H1 (cell line): ENCODE measurements at regions not wholly inside any gene's neighbourhood (a gene's known extent, or its start where the extent isn't known, plus 50 kb on each side); places are given as distances from the start of the nearest gene placed in this dataset.

Experiments
- CTCF ChIA-PET: fragments of 300-600 bp; sonication (Branson Sonifier 250); formaldehyde crosslinking; loops from one replicate; lab custom pipeline; 2021; ENCODE audit not compliant: partially characterized antibody; lab: Charles Lee
- POLR2A ChIA-PET: fragments of 300-600 bp; sonication (Branson Sonifier 250); formaldehyde crosslinking; loops from one replicate; lab custom pipeline; 2021; ENCODE audit warnings: inconsistent platforms; ENCODE audit not compliant: partially characterized antibody; lab: Charles Lee
- DNase-seq, 2 experiments: peaks; one replicate each; pipeline versions ENCODE4 v3.0.0 to v3.0.0-alpha.2; 2010 to 2022; ENCODE audit warnings: low spot score in 2 of 2, low read depth in 1 of 2, mixed read lengths in 1 of 2
- FAIRE-seq: peaks from 2 replicates; lab custom pipeline; 2011; peaks lifted over from hg19 to GRCh38; lab: Jason Lieb, UNC
- H2AFZ ChIP-seq: 2 replicates; pipeline ENCODE4 v1.8.1; 2012; ENCODE audit warnings: low read length, inconsistent platforms
- H2AK5ac ChIP-seq: 2 replicates; pipeline ENCODE4 v1.6.1; 2013; ENCODE audit warnings: low read depth, low read length
- H2BK120ac ChIP-seq: replicated peaks from 2 replicates; pipeline ENCODE3; 2013; ENCODE audit warnings: low read depth, low read length, inconsistent platforms
- H2BK12ac ChIP-seq: 2 replicates; pipeline ENCODE4 v1.6.1; 2013; ENCODE audit warnings: low read depth, low read length
- H2BK15ac ChIP-seq: 2 replicates; pipeline ENCODE4 v1.6.1; 2013; ENCODE audit warnings: low read length
- H2BK20ac ChIP-seq: 2 replicates; pipeline ENCODE4 v1.6.1; 2013; ENCODE audit warnings: low read length
- H2BK5ac ChIP-seq: 2 replicates; pipeline ENCODE4 v1.6.1; 2013; ENCODE audit warnings: low read depth, low read length
- H3K14ac ChIP-seq: 2 replicates; pipeline ENCODE4 v1.6.1; 2013; ENCODE audit warnings: inconsistent platforms; ENCODE audit not compliant: insufficient read length
- H3K18ac ChIP-seq: 2 replicates; pipeline ENCODE4 v1.6.1; 2013; ENCODE audit warnings: low read length; ENCODE audit errors: extremely low read depth
- H3K23ac ChIP-seq: 2 replicates; pipeline ENCODE4 v1.6.1; 2013; ENCODE audit warnings: inconsistent platforms; ENCODE audit not compliant: insufficient read length
- H3K23me2 ChIP-seq: 2 replicates; pipeline ENCODE4 v1.6.1; 2013; ENCODE audit warnings: low read depth, low read length
- H3K27ac ChIP-seq: 2 replicates; pipeline ENCODE4 v1.6.1; 2011; ENCODE audit warnings: low read depth, low read length, inconsistent platforms
- H3K27me3 ChIP-seq, 4 experiments: replicated peaks in 1 of 4; 1 replicate in 1 of 4; 2 replicates in 3 of 4; pipeline versions ENCODE4 v1.6.1 to v1.8.1; 2011 to 2013; ENCODE audit warnings: low read length in 3 of 4, mild to moderate bottlenecking in 3 of 4, inconsistent platforms in 2 of 4, mixed read lengths in 2 of 4, moderate library complexity in 1 of 4; ENCODE audit not compliant: control insufficient read depth in 3 of 4, insufficient read depth in 3 of 4; ENCODE audit errors: extremely low read depth in 1 of 4
- H3K36me3 ChIP-seq, 4 experiments: 2 replicates each; pipeline versions ENCODE4 v1.6.1 to v1.8.1; 2011 to 2013; ENCODE audit warnings: mild to moderate bottlenecking in 4 of 4, low read length in 3 of 4, moderate library complexity in 2 of 4, control low read depth in 1 of 4, inconsistent platforms in 1 of 4; ENCODE audit not compliant: insufficient read depth in 4 of 4, control insufficient read depth in 2 of 4
- H3K4ac ChIP-seq: replicated peaks from 2 replicates; pipeline ENCODE3; 2013; ENCODE audit warnings: low read length, low read depth, mixed read lengths, inconsistent platforms; ENCODE audit not compliant: insufficient read length
- H3K4me1 ChIP-seq, 4 experiments: replicated peaks in 1 of 4; 1 replicate in 1 of 4; 2 replicates in 3 of 4; pipeline versions ENCODE4 v1.6.1 to v1.8.1; 2011 to 2013; ENCODE audit warnings: low read length in 3 of 4, inconsistent platforms in 2 of 4, mixed read lengths in 1 of 4; ENCODE audit not compliant: insufficient read depth in 4 of 4, control insufficient read depth in 3 of 4
- H3K4me2 ChIP-seq, 2 experiments: 2 replicates each; pipeline versions ENCODE4 v1.6.1 to v1.8.1; 2011 to 2013; ENCODE audit warnings: low read depth in 2 of 2, low read length in 2 of 2, control low read depth in 1 of 2, inconsistent platforms in 1 of 2, mild to moderate bottlenecking in 1 of 2; ENCODE audit not compliant: insufficient read depth in 1 of 2
- H3K4me3 ChIP-seq, 4 experiments: fragments of 200-600, 300-600 bp in 1 of 4; sonication (generic), shearing (Covaris generic), sonication (Bioruptor Twin) in 1 of 4; 2 replicates each; pipeline versions ENCODE4 v1.5.1 to v1.8.1; 2011 to 2016; ENCODE audit warnings: low read length in 4 of 4, low read depth in 3 of 4, control low read depth in 2 of 4, inconsistent platforms in 2 of 4, mild to moderate bottlenecking in 2 of 4, mixed read lengths in 1 of 4, moderate library complexity in 1 of 4; ENCODE audit not compliant: insufficient read depth in 2 of 4; ENCODE audit errors: extremely low read depth in 1 of 4
- H3K56ac ChIP-seq: replicated peaks from 2 replicates; pipeline ENCODE3; 2013; ENCODE audit warnings: low read depth, mild to moderate bottlenecking, mixed read lengths, low read length, inconsistent platforms; ENCODE audit not compliant: insufficient read length
- H3K79me1 ChIP-seq: 2 replicates; pipeline ENCODE4 v1.6.1; 2013; ENCODE audit warnings: low read depth, low read length, control low read depth
- H3K79me2 ChIP-seq, 2 experiments: 2 replicates each; pipeline versions ENCODE4 v1.6.1 to v1.8.1; 2012 to 2013; ENCODE audit warnings: low read length in 2 of 2, mild to moderate bottlenecking in 2 of 2, inconsistent platforms in 1 of 2; ENCODE audit not compliant: insufficient read depth in 2 of 2, control insufficient read depth in 1 of 2
- H3K9ac ChIP-seq, 4 experiments: replicated peaks in 1 of 4; 1 replicate in 1 of 4; 2 replicates in 3 of 4; pipeline versions ENCODE4 v1.6.1 to v1.8.1; 2011 to 2013; ENCODE audit warnings: low read depth in 3 of 4, low read length in 3 of 4, control low read depth in 2 of 4, mild to moderate bottlenecking in 2 of 4, moderate library complexity in 2 of 4, inconsistent platforms in 1 of 4; ENCODE audit errors: extremely low read depth in 1 of 4
- H3K9me3 ChIP-seq, 2 experiments: 2 replicates each; pipeline versions ENCODE4 v1.6.1 to v1.8.1; 2012 to 2013; ENCODE audit warnings: mild to moderate bottlenecking in 2 of 2, moderate library complexity in 2 of 2, control low read depth in 1 of 2, inconsistent platforms in 1 of 2, low read depth in 1 of 2, low read length in 1 of 2, mixed read lengths in 1 of 2; ENCODE audit not compliant: insufficient read depth in 2 of 2
- H4K20me1 ChIP-seq, 2 experiments: replicated peaks in 1 of 2; 2 replicates each; pipeline versions ENCODE3 to v1.8.1; 2011 to 2013; ENCODE audit warnings: inconsistent platforms in 2 of 2, low read length in 2 of 2, mild to moderate bottlenecking in 1 of 2; ENCODE audit not compliant: insufficient read depth in 2 of 2, control insufficient read depth in 1 of 2
- H4K5ac ChIP-seq: 2 replicates; pipeline ENCODE4 v1.6.1; 2013; ENCODE audit warnings: low read length, low read depth, mixed read lengths, inconsistent platforms; ENCODE audit not compliant: insufficient read length
- H4K8ac ChIP-seq: 2 replicates; pipeline ENCODE4 v1.8.0; 2013; ENCODE audit warnings: mild to moderate bottlenecking, moderate library complexity, low read length, inconsistent platforms; ENCODE audit not compliant: insufficient read depth; ENCODE audit errors: extremely low read depth
- H4K91ac ChIP-seq: replicated peaks from 2 replicates; pipeline ENCODE3; 2013; ENCODE audit warnings: low read length, mixed read lengths, inconsistent platforms; ENCODE audit not compliant: insufficient read length
- CTCF ChIP-seq, 3 experiments: IDR thresholded peaks; 1 replicate in 2 of 3; 2 replicates in 1 of 3; pipeline versions ENCODE4 v1.5.1 to v1.6.1; 2011; ENCODE audit warnings: low read length in 3 of 3, mild to moderate bottlenecking in 3 of 3, inconsistent platforms in 2 of 3, low read depth in 1 of 3, moderate library complexity in 1 of 3; ENCODE audit not compliant: insufficient read depth in 1 of 3; ENCODE audit errors: control extremely low read depth in 1 of 3
- EGR1 ChIP-seq: IDR thresholded peaks from 2 replicates; pipeline ENCODE4 v1.6.1; 2011; ENCODE audit warnings: low read depth, low read length, borderline replicate concordance
- NANOG ChIP-seq: IDR thresholded peaks from 2 replicates; pipeline ENCODE4 v1.6.1; 2011; ENCODE audit warnings: low read length, low read depth, mild to moderate bottlenecking, inconsistent platforms; ENCODE audit not compliant: insufficient read depth, poor library complexity, severe bottlenecking
- RAD21 ChIP-seq, 2 experiments: IDR thresholded peaks in 1 of 2; conservative IDR thresholded peaks in 1 of 2; 2 replicates each; pipeline ENCODE4 v1.6.1; 2011; ENCODE audit warnings: low read depth in 2 of 2, low read length in 2 of 2, improper control_type of control experiment in 1 of 2, inconsistent platforms in 1 of 2, mild to moderate bottlenecking in 1 of 2, moderate library complexity in 1 of 2
- SIRT6 ChIP-seq: IDR thresholded peaks from one replicate; pipeline ENCODE4 v1.7.1; 2012; ENCODE audit warnings: low read length, inconsistent platforms
- TEAD4 ChIP-seq: IDR thresholded peaks from 2 replicates; pipeline ENCODE4 v1.6.1; 2012; ENCODE audit warnings: low read depth, low read length, inconsistent platforms, mixed read lengths
- WGBS, 2 experiments: shearing (Covaris generic) in 1 of 2; methylation state at CpG; one replicate each; pipeline versions ENCODE4 v1.1.6 to v1.1.7; 2013 to 2015; ENCODE audit warnings: low lambda C conversion rate in 2 of 2, mixed read lengths in 2 of 2, inconsistent platforms in 1 of 2, low coverage in 1 of 2, missing lambda C conversion rate in 1 of 2; ENCODE audit not compliant: insufficient replicate concordance in 2 of 2, insufficient coverage in 1 of 2, insufficient read length in 1 of 2; ENCODE audit errors: extremely low coverage in 1 of 2, missing lambda C conversion rate in 1 of 2; 5-methylcytosine and 5-hydroxymethylcytosine counted together

GRCh38 chr6:14905201-14905600 is 340.7 kb upstream of the JARID2 start:
- Histone ChIP-seq H3K79me2 (no peaks in the 10 kb centered on the region), H3K79me1 (no peaks in the 10 kb centered on the region; the same call in 1 of the 2 replicates), H3K56ac (no peak overlapping the region), H2BK15ac (no peak overlapping the region), H3K4ac (no peak overlapping the region), H3K4me1 (no peaks in the 10 kb centered on the region), H3K23ac (no peak overlapping the region), H4K8ac (no peak overlapping the region), H2BK5ac (no peak overlapping the region), H3K4me2 (no peak overlapping the region), H4K91ac (no peak overlapping the region), H2BK12ac (no peak overlapping the region), H3K9me3 (no peaks in the 10 kb centered on the region), H4K5ac (no peak overlapping the region), H4K20me1 (no peaks in the 10 kb centered on the region), H3K4me3 (no peak overlapping the region), H3K27ac (no peak overlapping the region), H2BK120ac (no peak overlapping the region), H3K23me2 (no peaks in the 10 kb centered on the region), H3K27me3 (no peaks in the 10 kb centered on the region), H3K18ac (no peak overlapping the region), H2AFZ (no peak overlapping the region), H3K14ac (no peak overlapping the region), H2AK5ac (no peak overlapping the region), H3K9ac (no peak overlapping the region), H2BK20ac (no peak overlapping the region), H3K36me3 (no peaks in the 10 kb centered on the region; a peak in 1 of 8 replicates)
- TF ChIP-seq RAD21 (IDR thresholded peaks at IDR 0.05 in 1 of 2, conservative IDR thresholded peaks at IDR 0.05 in 1 of 2; ENCODE audit: low read depth in 2 of 2, low read length in 2 of 2): peak; percentile 10 to 34; a peak in 2 of 4 replicates
- peak; percentile 64 for TF ChIP-seq TEAD4
- no peak for TF ChIP-seq NANOG
- no peak for TF ChIP-seq EGR1
- no peak for TF ChIP-seq SIRT6
- peak in 2 of 3 experiments; percentile 17; a peak in 3 of 4 replicates for TF ChIP-seq CTCF (IDR thresholded peaks at IDR 0.05; ENCODE audit: control extremely low read depth in 1 of 3, insufficient read depth in 1 of 3, low read depth in 1 of 3, low read length in 3 of 3)
- WGBS, 2 experiments: 61% methylated on average over 3 of the region's 3 CpGs; no CpG with 5 or more reads in 1 of the 2 experiments
- ChIA-PET CTCF (interaction anchor here (1.0 to 1.2 kb wide), 2 partner anchors 10 to 72 kb away, joined by 3 to 4 read pairs; no protein-coding TSS in a partner anchor), POLR2A (no interaction called here)
- no peak for DNase-seq
- FAIRE-seq: no peak
